ENCODE measurements at regions not wholly inside any gene's neighbourhood (a gene's known extent, or its start where the extent isn't known, plus 50 kb on each side); places are given as distances from the start of the nearest gene placed in this dataset.
A peak's percentile ranks its signal among the peaks of the same experiment; 100 is the strongest.

GRCh38 chr16:85341972-85342695, 229.9 kb upstream of the CIBAR2 start:
- TF ChIP-seq CTCF (IDR thresholded peaks at IDR 0.05): no peak
- Histone ChIP-seq H3K4me1 (no peaks in the 10 kb centered on the region), H3K4me3 (no peak overlapping the region), H3K9me3 (no peaks in the 10 kb centered on the region), H3K36me3 (no peaks in the 10 kb centered on the region), H3K27me3 (ENCODE audit: low read depth) (no peaks in the 10 kb centered on the region), H3K27ac (no peak overlapping the region)
- intact Hi-C loops (cut with DNase I): no loop called here
- ATAC-seq (no peak), DNase-seq (no peak)

- no peak for TF ChIP-seq CTCF (IDR thresholded peaks at IDR 0.05)
- ATAC-seq (no peak), DNase-seq (no peak)
- Histone ChIP-seq H3K36me3 (no peaks in the 10 kb centered on the region), H3K9me3 (no peaks in the 10 kb centered on the region), H3K27me3 (ENCODE audit: low read depth) (no peaks in the 10 kb centered on the region), H3K27ac (no peak overlapping the region), H3K4me3 (no peak overlapping the region), H3K4me1 (no peaks in the 10 kb centered on the region)
- intact Hi-C loops (cut with DNase I): no loop called here
These were observed 232.3 kb upstream of the CIBAR2 start for GRCh38 chr16:85344502-85345128.

GRCh38 chr16:85345129-85345639, 232.9 kb upstream of the CIBAR2 start:
- TF ChIP-seq CTCF (IDR thresholded peaks at IDR 0.05): no peak
- peaks cover under 1% of the 10 kb centered on the region for H3K4me1 ChIP-seq
- H3K9me3 ChIP-seq: no peaks in the 10 kb centered on the region
- no peaks in the 10 kb centered on the region for H3K36me3 ChIP-seq
- H3K27ac ChIP-seq: no peak overlapping the region
- intact Hi-C loops (cut with DNase I): no loop called here
- no peaks in the 10 kb centered on the region for H3K27me3 ChIP-seq (ENCODE audit: low read depth)
- ATAC-seq: no peak
- no peak overlapping the region for H3K4me3 ChIP-seq
- no peak for DNase-seq

- DNase-seq (no peak), ATAC-seq (peak; percentile 2 to 7)
- H3K4me3 ChIP-seq: no peak overlapping the region
- peaks cover 15% of the 10 kb centered on the region for H3K4me1 ChIP-seq
- no peaks in the 10 kb centered on the region for H3K27me3 ChIP-seq (ENCODE audit: low read depth)
- no peak for TF ChIP-seq CTCF (IDR thresholded peaks at IDR 0.05)
- H3K27ac ChIP-seq: no peak overlapping the region
- intact Hi-C loops (cut with DNase I): no loop called here
- H3K36me3 ChIP-seq: no peaks in the 10 kb centered on the region
- H3K9me3 ChIP-seq: no peaks in the 10 kb centered on the region
These were observed 234.3 kb upstream of the CIBAR2 start for GRCh38 chr16:85346404-85347212.

- Histone ChIP-seq H3K4me1 (peaks cover 15% of the 10 kb centered on the region), H3K27ac (no peak overlapping the region), H3K36me3 (no peaks in the 10 kb centered on the region), H3K4me3 (no peak overlapping the region), H3K27me3 (ENCODE audit: low read depth) (no peaks in the 10 kb centered on the region), H3K9me3 (no peaks in the 10 kb centered on the region)
- intact Hi-C loops (cut with DNase I): no loop called here
- DNase-seq (no peak), ATAC-seq (peak; percentile 56 to 69)
- TF ChIP-seq CTCF (IDR thresholded peaks at IDR 0.05): peak; percentile 54
These were observed 234.9 kb upstream of the CIBAR2 start for GRCh38 chr16:85347213-85347591.

All from lower lobe of right lung (tissue), 2 donors.